GM19238 (cell line): ENCODE measurements at regions not wholly inside any gene's neighbourhood (a gene's known extent, or its start where the extent isn't known, plus 50 kb on each side); places are given as distances from the start of the nearest gene placed in this dataset.

Experiments
- DNase-seq: peaks from one replicate; pipeline ENCODE4 v3.0.0; 2011; ENCODE audit warnings: low spot score; ENCODE audit not compliant: insufficient read length

GRCh38 chr12:13390381-13390861 lies 193.9 kb downstream of the EMP1 start:
- DNase-seq: no peak

GRCh38 chr12:13387101-13387500 lies 190.6 kb downstream of the EMP1 start:
- DNase-seq: no peak

DNA sequence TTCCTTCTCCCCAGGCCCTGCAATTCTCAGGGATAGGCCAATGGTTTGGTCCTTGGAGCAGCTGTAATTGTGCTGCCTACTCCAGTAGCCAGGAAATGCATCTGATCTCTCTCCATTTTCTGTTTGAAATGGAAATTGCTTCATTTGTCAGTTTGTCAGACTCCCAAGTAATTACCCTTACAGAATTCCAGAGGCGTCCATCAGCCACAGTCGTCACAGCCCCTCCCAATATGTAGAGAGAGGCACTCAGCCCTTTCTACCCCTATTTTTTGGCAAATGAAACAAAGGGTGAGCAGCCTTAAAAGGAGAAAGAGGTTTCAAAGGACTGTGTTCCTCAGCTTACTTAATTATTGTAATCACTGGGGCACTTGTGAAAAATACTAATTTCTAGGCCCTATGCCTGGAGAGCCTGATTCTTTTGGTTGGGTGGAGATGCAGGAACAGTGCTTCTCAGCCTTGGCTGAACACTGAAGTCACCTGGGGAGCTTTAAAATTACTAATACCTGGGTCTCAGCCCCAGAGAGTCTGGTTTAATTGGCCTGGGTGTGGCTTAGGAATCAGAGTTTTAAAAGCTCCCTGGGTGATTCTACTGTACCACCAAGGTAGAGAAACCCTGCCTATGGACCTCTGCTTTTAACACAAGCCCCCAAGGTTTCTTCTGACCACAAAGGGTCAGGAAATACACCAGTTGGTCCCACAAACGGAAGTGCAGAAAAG lies 190.0 kb downstream of the EMP1 start:
- DNase-seq: no peak

GRCh38 chr12:13383379-13383778 lies 186.9 kb downstream of the EMP1 start:
- no peak for DNase-seq

- no peak for DNase-seq
These were observed 183.8 kb downstream of the EMP1 start for GRCh38 chr12:13380297-13380696.

DNA sequence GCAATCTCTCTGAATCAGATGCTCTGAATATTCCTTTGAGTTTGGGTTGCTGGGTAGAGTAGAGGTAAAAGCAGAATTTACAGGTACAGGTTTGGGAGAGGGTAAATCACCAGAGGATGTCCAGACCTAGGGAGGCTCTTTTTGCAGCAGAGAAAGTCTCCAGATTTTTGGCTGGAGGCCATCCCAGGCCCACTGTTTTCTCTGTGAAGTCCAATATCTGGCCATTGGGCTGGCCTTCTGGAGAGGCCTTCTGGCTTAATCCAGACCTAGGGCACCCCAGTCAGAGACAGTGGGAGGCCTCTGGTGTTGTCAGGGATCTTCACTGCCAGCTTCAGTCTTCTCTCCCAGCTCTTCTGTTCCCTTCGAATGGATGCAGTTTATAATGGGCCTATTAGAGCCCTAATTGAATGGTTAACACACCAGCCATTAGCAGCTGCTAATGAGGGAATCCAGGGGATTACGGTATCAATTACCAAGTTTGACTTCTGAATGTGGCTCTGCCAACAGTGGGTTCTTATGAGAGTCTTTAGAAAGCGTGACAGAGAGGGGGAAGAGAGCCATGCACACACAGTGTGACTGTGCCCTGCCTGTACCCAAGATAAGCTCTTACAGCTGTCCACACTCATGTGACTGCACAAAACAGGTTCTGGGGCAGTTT lies 183.1 kb downstream of the EMP1 start:
- DNase-seq: no peak

- no peak for DNase-seq
These were observed 181.2 kb downstream of the EMP1 start for GRCh38 chr12:13377698-13378097.

GRCh38 chr12:13376610-13377373 lies 180.3 kb downstream of the EMP1 start:
- DNase-seq: no peak

DNA sequence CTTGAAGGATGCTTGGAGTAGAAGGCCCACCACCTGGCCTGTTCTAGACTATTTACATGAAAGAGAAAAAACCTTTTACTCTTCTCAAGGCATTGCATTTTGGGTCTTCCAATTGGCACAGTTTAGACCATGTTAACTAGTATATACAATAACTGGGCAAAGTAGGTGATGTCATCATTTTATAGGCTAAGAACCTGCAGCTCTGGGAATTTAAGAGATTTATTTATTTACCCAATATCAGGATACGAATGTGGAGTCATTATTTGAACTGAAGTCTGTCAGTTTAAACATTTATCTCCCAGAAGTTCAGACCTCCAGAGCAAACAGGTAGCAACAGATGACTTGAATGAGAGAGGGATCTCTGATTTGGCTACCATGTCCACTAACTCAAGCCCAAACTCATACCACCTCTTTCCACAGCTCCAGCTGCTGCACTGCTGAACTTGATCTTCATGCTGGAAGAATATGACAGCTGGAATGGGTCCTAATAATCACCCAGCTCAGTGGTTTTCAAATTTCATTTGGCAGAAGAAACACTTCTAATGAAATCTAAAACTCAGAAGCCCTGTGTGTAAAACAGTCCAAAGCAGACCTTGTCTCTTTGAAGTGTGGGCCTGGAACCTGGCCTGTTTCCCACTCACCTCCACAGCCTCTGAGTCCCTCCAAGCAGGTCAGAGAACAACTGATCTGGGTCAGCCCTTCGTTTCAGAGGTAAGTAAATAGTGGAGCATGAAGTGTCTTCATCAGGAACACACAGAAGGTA lies 179.2 kb downstream of the EMP1 start:
- DNase-seq: no peak

DNA sequence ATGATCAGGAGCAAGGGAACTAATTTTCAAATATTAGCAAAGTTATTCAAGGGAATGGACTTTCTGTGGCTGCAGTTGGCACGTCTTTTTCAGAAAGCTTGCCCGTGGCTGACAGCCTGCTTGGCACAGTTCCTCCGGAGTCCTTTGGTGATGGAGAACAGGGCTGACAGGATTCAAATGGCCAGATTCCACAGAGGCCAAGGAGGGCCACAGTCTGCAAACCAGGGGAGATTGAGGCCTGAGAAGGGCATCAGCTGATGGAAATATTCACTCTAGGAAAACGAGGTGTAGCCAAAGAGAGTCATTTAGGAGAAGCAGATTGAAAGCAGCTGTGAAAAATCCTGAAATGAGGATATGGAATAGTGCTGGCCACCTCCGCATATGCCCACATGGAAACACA lies 178.3 kb downstream of the EMP1 start:
- DNase-seq: no peak

DNA sequence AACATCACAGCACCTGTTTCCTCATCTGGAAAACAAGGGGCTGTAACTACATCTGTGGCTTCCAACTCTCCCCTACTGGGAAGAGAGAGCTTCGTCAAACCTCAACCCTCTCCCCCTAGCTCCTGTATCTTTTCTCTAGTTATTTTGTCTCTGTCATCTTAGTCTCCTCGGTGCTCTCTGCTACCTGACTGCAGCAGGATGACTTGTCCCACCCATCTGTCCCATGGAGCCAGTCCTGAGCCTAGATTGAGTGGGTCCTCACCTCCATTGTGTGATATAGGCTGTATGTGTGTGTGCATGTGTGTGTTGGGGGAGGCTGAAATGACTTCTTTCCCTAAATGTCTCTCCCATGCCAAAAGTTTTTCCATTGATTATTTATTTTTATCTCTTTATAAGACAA lies 177.3 kb downstream of the EMP1 start:
- DNase-seq: no peak

GRCh38 chr12:13373131-13373530 lies 176.6 kb downstream of the EMP1 start:
- no peak for DNase-seq

DNA sequence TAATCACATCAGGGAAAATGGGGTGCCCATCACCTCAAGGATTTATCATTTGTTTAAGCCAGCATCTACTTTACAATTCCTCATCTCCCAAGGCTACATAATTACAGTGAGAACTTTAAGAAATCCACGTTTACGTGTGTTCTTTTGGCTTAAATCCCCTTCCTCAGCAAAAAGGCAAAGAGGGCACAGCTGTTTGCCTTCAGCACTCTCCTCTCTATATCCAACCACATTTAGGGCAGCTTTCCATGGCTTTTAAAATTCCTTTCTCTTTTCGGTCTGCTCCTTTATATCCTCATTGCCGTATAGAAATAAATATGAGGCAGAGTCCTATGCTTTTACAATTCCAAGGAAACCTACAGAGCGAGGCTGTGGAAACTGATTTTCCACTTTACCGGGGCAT lies 175.9 kb downstream of the EMP1 start:
- no peak for DNase-seq

DNA sequence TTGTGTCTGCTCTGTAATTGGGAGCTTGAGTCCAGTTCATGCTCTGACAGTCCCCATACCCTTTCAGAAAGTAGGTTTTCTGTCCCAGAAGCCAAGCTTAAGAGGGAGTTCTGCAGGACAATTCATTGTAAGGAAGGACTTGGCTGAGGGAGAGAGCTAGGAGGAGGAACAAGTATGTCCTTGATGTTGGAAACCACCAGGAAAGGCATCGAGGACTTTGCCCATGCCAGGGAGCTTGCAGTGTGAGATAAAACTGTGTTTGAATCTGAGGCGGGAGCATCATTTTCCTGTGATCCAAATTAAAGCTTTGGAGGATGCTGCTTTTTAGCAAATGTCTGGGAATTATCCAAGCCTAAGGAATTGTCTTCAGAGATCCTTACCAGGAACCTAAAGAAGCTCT lies 175.3 kb downstream of the EMP1 start:
- DNase-seq: no peak

- no peak for DNase-seq
These were observed 174.8 kb downstream of the EMP1 start for GRCh38 chr12:13371367-13371766.

DNA sequence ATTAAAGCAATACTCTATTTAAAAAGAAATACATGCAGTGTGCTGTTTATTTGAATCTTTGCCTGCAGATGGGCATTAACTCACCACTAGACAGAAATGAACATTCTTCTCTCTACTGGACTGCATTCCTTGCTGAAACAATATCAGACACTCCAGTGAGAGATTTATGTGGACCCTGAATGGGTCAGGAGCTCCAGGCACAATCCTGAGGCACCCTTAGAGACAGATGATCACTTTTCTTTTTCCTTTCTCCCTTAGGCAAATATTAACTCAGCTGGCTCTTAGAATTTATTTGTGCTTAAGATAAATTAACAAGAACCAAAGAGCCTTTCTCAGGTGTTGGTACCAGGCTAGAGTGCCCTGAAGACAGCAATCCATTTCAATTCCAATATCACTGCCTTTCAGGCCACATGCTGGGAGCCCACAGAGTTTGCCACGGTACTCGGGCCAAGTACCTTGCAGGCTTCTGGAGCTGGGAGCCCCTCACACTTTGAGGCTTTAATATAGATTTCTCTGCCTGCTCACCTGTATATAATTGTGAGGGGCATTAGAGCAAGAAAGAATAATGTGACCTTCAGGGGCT lies 173.0 kb downstream of the EMP1 start:
- DNase-seq: no peak

GRCh38 chr12:13368971-13369370 lies 172.4 kb downstream of the EMP1 start:
- no peak for DNase-seq

DNA sequence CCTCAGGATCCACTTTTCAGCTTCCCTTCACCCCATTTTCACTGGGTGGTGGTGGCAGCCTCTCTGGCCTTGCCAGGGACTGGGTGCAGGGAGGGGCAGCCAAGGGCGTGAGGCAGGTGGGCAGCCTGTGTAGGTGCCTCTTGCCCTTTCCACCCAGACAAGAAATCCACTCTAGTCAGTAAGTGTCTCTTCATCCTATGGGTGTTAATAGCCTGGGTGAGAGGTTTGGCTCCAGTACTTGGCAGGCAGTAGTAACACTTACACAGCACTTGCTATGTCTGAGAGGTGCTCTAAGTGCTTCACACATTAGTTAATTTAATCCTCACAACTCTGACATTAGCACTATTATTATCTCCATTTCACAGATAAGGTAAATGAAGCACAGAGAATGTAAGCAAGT lies 171.9 kb downstream of the EMP1 start:
- DNase-seq: no peak

DNA sequence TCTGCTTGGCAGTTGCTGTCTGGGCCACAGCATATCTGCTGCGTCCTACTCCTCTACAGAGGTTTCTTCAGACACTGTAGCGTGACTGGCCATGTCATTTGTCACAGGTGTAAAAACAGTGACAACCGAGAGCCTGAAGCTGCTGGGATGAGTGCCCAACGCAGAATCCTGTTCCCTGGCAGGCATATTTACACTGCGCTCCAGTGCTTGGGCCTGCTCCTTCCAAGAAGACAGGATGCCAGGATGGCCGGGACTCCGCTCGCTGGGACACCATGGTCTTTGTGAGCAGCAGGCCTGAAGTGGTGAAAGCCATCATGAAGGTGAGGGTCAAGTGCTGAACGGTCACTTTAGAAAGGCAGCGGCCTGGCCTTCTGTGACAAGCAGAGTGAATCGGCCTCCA lies 171.4 kb downstream of the EMP1 start:
- no peak for DNase-seq

GRCh38 chr12:13365748-13366366 lies 169.3 kb downstream of the EMP1 start:
- no peak for DNase-seq
